ENCODE measurements at regions not wholly inside any gene's neighbourhood (a gene's known extent, or its start where the extent isn't known, plus 50 kb on each side); places are given as distances from the start of the nearest gene placed in this dataset.

- DNase-seq (ENCODE audit: unreplicated experiment), result no peak
- CTCF ChIA-PET, result interaction anchor here (0.6 kb wide), 1 partner anchor 322 kb away, joined by 4 read pairs; no protein-coding TSS in a partner anchor
- no peaks in the 10 kb centered on the region for H3K36me3 Mint-ChIP-seq (ENCODE audit: insufficient read depth, unreplicated experiment)
Observed at GRCh38 chr11:29005401-29005980, 897.3 kb downstream of the METTL15 start.

GRCh38 chr11:29002816-29003215 is 894.6 kb downstream of the METTL15 start:
- no peak for DNase-seq (ENCODE audit: unreplicated experiment)
- Mint-ChIP-seq H3K4me1 (ENCODE audit: insufficient read depth, unreplicated experiment) (peaks cover 6% of the 10 kb centered on the region), H3K27ac (ENCODE audit: low read depth, unreplicated experiment) (no peak overlapping the region), H3K36me3 (ENCODE audit: insufficient read depth, unreplicated experiment) (no peaks in the 10 kb centered on the region), H3K27me3 (ENCODE audit: insufficient read depth, unreplicated experiment) (no peaks in the 10 kb centered on the region), H3K9me3 (ENCODE audit: unreplicated experiment) (peaks cover 5% of the 10 kb centered on the region), H3K4me3 (ENCODE audit: unreplicated experiment) (no peak overlapping the region)
- no peak for TF ChIP-seq CTCF (IDR thresholded peaks at IDR 0.05; ENCODE audit: unreplicated experiment)
- BruUV-seq (replicated peaks), result no TSS peak
- ChIA-PET CTCF (interaction anchor here (0.8 kb wide), 1 partner anchor 9 kb away, joined by 3 read pairs; no protein-coding TSS in a partner anchor), POLR2A (no interaction called here)
- intact Hi-C loops (cut with micrococcal nuclease), result no loop called here

More at GRCh38 chr11:29005401-29005980, 897.3 kb downstream of the METTL15 start:
- Mint-ChIP-seq H3K27me3 (ENCODE audit: insufficient read depth, unreplicated experiment) (no peaks in the 10 kb centered on the region), H3K4me1 (ENCODE audit: insufficient read depth, unreplicated experiment) (peaks cover 6% of the 10 kb centered on the region), H3K27ac (ENCODE audit: low read depth, unreplicated experiment) (no peak overlapping the region), H3K4me3 (ENCODE audit: unreplicated experiment) (no peak overlapping the region), H3K9me3 (ENCODE audit: unreplicated experiment) (no peaks in the 10 kb centered on the region)
- intact Hi-C loops (cut with micrococcal nuclease), result no loop called here
- POLR2A ChIA-PET, result no interaction called here
- BruUV-seq (replicated peaks), result no TSS peak
- TF ChIP-seq CTCF (IDR thresholded peaks at IDR 0.05; ENCODE audit: unreplicated experiment), result no peak

GRCh38 chr11:28999620-29000019 is 891.4 kb downstream of the METTL15 start:
- Mint-ChIP-seq H3K9me3 (ENCODE audit: unreplicated experiment) (peaks cover 5% of the 10 kb centered on the region), H3K27ac (ENCODE audit: low read depth, unreplicated experiment) (no peak overlapping the region), H3K4me3 (ENCODE audit: unreplicated experiment) (no peak overlapping the region), H3K4me1 (ENCODE audit: insufficient read depth, unreplicated experiment) (peaks cover 6% of the 10 kb centered on the region), H3K36me3 (ENCODE audit: insufficient read depth, unreplicated experiment) (no peaks in the 10 kb centered on the region), H3K27me3 (ENCODE audit: insufficient read depth, unreplicated experiment) (no peaks in the 10 kb centered on the region)
- no peak for TF ChIP-seq CTCF (IDR thresholded peaks at IDR 0.05; ENCODE audit: unreplicated experiment)
- no peak for DNase-seq (ENCODE audit: unreplicated experiment)
- ChIA-PET CTCF (no interaction called here), POLR2A (no interaction called here)
- intact Hi-C loops (cut with micrococcal nuclease), result no loop called here
- BruUV-seq (replicated peaks), result no TSS peak

GRCh38 chr11:28992996-28993395 is 884.8 kb downstream of the METTL15 start:
- ChIA-PET CTCF (interaction anchor here (0.5 to 1.0 kb wide), 3 partner anchors 38 to 1392 kb away, joined by 3 to 4 read pairs (median 3); no protein-coding TSS in a partner anchor), POLR2A (interaction anchor here (0.5 to 1.0 kb wide), 3 partner anchors 18 to 267 kb away, joined by 3 to 4 read pairs (median 4); no protein-coding TSS in a partner anchor)
- no peak for DNase-seq (ENCODE audit: unreplicated experiment)
- BruUV-seq (replicated peaks), result no TSS peak
- no peak overlapping the region for H3K4me3 Mint-ChIP-seq (ENCODE audit: unreplicated experiment)
- no peak for TF ChIP-seq CTCF (IDR thresholded peaks at IDR 0.05; ENCODE audit: unreplicated experiment)
- H3K36me3 Mint-ChIP-seq (ENCODE audit: insufficient read depth, unreplicated experiment), result no peaks in the 10 kb centered on the region
- intact Hi-C loops (cut with micrococcal nuclease), result no loop called here
- H3K27me3 Mint-ChIP-seq (ENCODE audit: insufficient read depth, unreplicated experiment), result no peaks in the 10 kb centered on the region
- H3K9me3 Mint-ChIP-seq (ENCODE audit: unreplicated experiment), result no peaks in the 10 kb centered on the region
- no peaks in the 10 kb centered on the region for H3K4me1 Mint-ChIP-seq (ENCODE audit: insufficient read depth, unreplicated experiment)
- no peak overlapping the region for H3K27ac Mint-ChIP-seq (ENCODE audit: low read depth, unreplicated experiment)
